Adrenal gland (tissue), 5 donors: ENCODE measurements at regions not wholly inside any gene's neighbourhood (a gene's known extent, or its start where the extent isn't known, plus 50 kb on each side); places are given as distances from the start of the nearest gene placed in this dataset.

Experiments used
- POLR2A ChIP-seq, 2 donors: fragments of 450-650 bp; IDR thresholded peaks; one replicate each; pipeline ENCODE4 v1.6.1; 2017; ENCODE audit warnings: antibody characterized with exemption in 2 of 2, mild to moderate bottlenecking in 2 of 2, moderate library complexity in 1 of 2
- TF ChIP-seq, protein P1 (sequence below), 6 experiments: fragments of 450-650 bp in 4 of 6; fragments of 200-600 bp in 2 of 6; sonication (generic) in 1 of 6; IDR thresholded peaks; 1 replicate in 5 of 6; 2 replicates in 1 of 6; pipeline versions ENCODE4 v1.5.1 to v1.8.0; 2016 to 2021; ENCODE audit warnings: antibody characterized with exemption in 6 of 6, mild to moderate bottlenecking in 2 of 6, moderate library complexity in 1 of 6
- donor health status: DM: no; HTN: no; CAD: no.

DNA sequence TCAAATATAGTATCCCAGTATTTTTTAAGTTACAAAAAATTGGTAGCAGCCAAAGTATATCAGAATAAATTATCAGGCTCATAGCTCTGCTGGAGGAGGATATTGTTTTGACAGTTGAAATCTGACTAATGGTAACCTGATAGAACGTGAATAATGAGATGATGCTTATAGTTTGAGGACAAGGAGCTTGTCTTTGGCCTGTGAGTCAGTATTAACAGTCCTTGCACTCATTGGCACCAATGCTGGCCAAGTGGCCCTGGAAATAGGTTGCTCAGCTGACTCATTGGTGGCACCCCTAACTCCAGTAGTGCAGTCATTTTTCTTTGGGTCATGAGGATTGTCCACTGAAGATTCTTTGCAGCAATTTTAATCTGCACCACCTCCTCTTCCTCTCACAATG lies 203.3 kb upstream of the JADE1 start:
- TF ChIP-seq, protein P1, sequence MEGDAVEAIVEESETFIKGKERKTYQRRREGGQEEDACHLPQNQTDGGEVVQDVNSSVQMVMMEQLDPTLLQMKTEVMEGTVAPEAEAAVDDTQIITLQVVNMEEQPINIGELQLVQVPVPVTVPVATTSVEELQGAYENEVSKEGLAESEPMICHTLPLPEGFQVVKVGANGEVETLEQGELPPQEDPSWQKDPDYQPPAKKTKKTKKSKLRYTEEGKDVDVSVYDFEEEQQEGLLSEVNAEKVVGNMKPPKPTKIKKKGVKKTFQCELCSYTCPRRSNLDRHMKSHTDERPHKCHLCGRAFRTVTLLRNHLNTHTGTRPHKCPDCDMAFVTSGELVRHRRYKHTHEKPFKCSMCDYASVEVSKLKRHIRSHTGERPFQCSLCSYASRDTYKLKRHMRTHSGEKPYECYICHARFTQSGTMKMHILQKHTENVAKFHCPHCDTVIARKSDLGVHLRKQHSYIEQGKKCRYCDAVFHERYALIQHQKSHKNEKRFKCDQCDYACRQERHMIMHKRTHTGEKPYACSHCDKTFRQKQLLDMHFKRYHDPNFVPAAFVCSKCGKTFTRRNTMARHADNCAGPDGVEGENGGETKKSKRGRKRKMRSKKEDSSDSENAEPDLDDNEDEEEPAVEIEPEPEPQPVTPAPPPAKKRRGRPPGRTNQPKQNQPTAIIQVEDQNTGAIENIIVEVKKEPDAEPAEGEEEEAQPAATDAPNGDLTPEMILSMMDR (IDR thresholded peaks at IDR 0.05), result no peak
- no peak for TF ChIP-seq POLR2A (IDR thresholded peaks at IDR 0.05)
